ENCODE measurements at regions not wholly inside any gene's neighbourhood (a gene's known extent, or its start where the extent isn't known, plus 50 kb on each side); places are given as distances from the start of the nearest gene placed in this dataset.

GRCh38 chr7:36029853-36030515 lies 123.1 kb upstream of the EEPD1 start:
- H3K36me3 ChIP-seq (ENCODE audit: control insufficient read depth, insufficient read depth, low read length) = no peaks in the 10 kb centered on the region
- H3K27ac ChIP-seq (ENCODE audit: low read length) = peak overlapping the region; percentile 58; the same call in 1 of the 2 replicates
- H3K4me1 ChIP-seq (ENCODE audit: control insufficient read depth, insufficient read depth, low read length) = peaks cover 23% of the 10 kb centered on the region
- no TSS peak for BruUV-seq (replicated peaks)
- ChIA-PET CTCF (no interaction called here), POLR2A (no interaction called here)
- intact Hi-C loops (cut with micrococcal nuclease; ENCODE audit: unreplicated experiment) = no loop called here
- DNase-seq (ENCODE audit: low read depth, low spot score) = no peak
- H3K4me3 ChIP-seq (ENCODE audit: low read depth in 2 of 2, low read length in 2 of 2) = no peak overlapping the region
- TF ChIP-seq CTCF (IDR thresholded peaks at IDR 0.05) (no peak), REST (IDR thresholded peaks at IDR 0.05; ENCODE audit: insufficient read depth in 1 of 2, low read depth in 2 of 2, low read length in 1 of 2) (no peak), POLR2AphosphoS5 (IDR thresholded peaks at IDR 0.05; ENCODE audit: low read depth, low read length) (no peak), SIN3A (IDR thresholded peaks at IDR 0.05; ENCODE audit: borderline replicate concordance, insufficient read depth, low read depth, low read length) (no peak), TCF7L2 (IDR thresholded peaks at IDR 0.05; ENCODE audit: low read depth, low read length) (no peak)
- no peaks in the 10 kb centered on the region for H3K9me3 ChIP-seq (ENCODE audit: control insufficient read depth, insufficient read depth, low read depth, low read length)
- no peaks in the 10 kb centered on the region for H3K27me3 ChIP-seq (ENCODE audit: control insufficient read depth, insufficient read depth, low read length)
- no peak for ATAC-seq
- in situ Hi-C loops (cut with HindIII; ENCODE audit: low pct_unique_long_range_greater_than_20kb, low sequenced_read_pairs) = no loop called here

GRCh38 chr7:36032361-36032818 lies 120.7 kb upstream of the EEPD1 start:
- in situ Hi-C loops (cut with HindIII; ENCODE audit: low pct_unique_long_range_greater_than_20kb, low sequenced_read_pairs) (no loop called here), intact Hi-C loops (cut with micrococcal nuclease; ENCODE audit: unreplicated experiment) (no loop called here)
- TF ChIP-seq REST (IDR thresholded peaks at IDR 0.05; ENCODE audit: insufficient read depth in 1 of 2, low read depth in 2 of 2, low read length in 1 of 2) = no peak
- no peak for TF ChIP-seq CTCF (IDR thresholded peaks at IDR 0.05)
- peak; percentile 99 for TF ChIP-seq TCF7L2 (IDR thresholded peaks at IDR 0.05; ENCODE audit: low read depth, low read length)
- no peak for TF ChIP-seq SIN3A (IDR thresholded peaks at IDR 0.05; ENCODE audit: borderline replicate concordance, insufficient read depth, low read depth, low read length)
- peak; percentile 40; the same call in 1 of the 2 replicates for TF ChIP-seq POLR2AphosphoS5 (IDR thresholded peaks at IDR 0.05; ENCODE audit: low read depth, low read length)
- H3K27ac ChIP-seq (ENCODE audit: low read length) = peak overlapping the region; percentile 73
- no peaks in the 10 kb centered on the region for H3K9me3 ChIP-seq (ENCODE audit: control insufficient read depth, insufficient read depth, low read depth, low read length)
- POLR2A ChIA-PET = no interaction called here
- H3K4me1 ChIP-seq (ENCODE audit: control insufficient read depth, insufficient read depth, low read length) = peaks cover 40% of the 10 kb centered on the region
- ATAC-seq = peak; percentile 44
- CTCF ChIA-PET = interaction anchor here (0.5 to 0.9 kb wide), 3 partner anchors 11 to 201 kb away, joined by 3 read pairs; no protein-coding TSS in a partner anchor
- no peak for DNase-seq (ENCODE audit: low read depth, low spot score)
- BruUV-seq (replicated peaks) = no TSS peak
- H3K4me3 ChIP-seq (ENCODE audit: low read depth in 2 of 2, low read length in 2 of 2) = no peak overlapping the region
- no peaks in the 10 kb centered on the region for H3K36me3 ChIP-seq (ENCODE audit: control insufficient read depth, insufficient read depth, low read length)
- no peaks in the 10 kb centered on the region for H3K27me3 ChIP-seq (ENCODE audit: control insufficient read depth, insufficient read depth, low read length)
